Endothelial cell (in vitro differentiated cells): ENCODE measurements at regions not wholly inside any gene's neighbourhood (a gene's known extent, or its start where the extent isn't known, plus 50 kb on each side); places are given as distances from the start of the nearest gene placed in this dataset.

Experiments used
- DNase-seq: peaks from one replicate; pipeline ENCODE4 v3.0.0; 2021; ENCODE audit warnings: low spot score
- H3K27ac Mint-ChIP-seq: one replicate; pipeline ENCODE4 v1.8.0; 2021; ENCODE audit warnings: mixed read lengths, inconsistent platforms; ENCODE audit not compliant: unreplicated experiment
- H3K27me3 Mint-ChIP-seq: one replicate; pipeline ENCODE4 v1.8.0; 2021; ENCODE audit warnings: mild to moderate bottlenecking, moderate library complexity, mixed read lengths, inconsistent platforms; ENCODE audit not compliant: unreplicated experiment
- H3K36me3 Mint-ChIP-seq: one replicate; pipeline ENCODE4 v1.8.0; 2021; ENCODE audit warnings: mild to moderate bottlenecking, low read depth, mixed read lengths, inconsistent platforms; ENCODE audit not compliant: unreplicated experiment
- H3K4me1 Mint-ChIP-seq: one replicate; pipeline ENCODE4 v1.8.0; 2021; ENCODE audit warnings: mild to moderate bottlenecking, mixed read lengths, inconsistent platforms; ENCODE audit not compliant: unreplicated experiment
- H3K4me3 Mint-ChIP-seq: one replicate; pipeline ENCODE4 v1.8.0; 2021; ENCODE audit warnings: mild to moderate bottlenecking, mixed read lengths, inconsistent platforms; ENCODE audit not compliant: unreplicated experiment
- H3K9me3 Mint-ChIP-seq: one replicate; pipeline ENCODE4 v1.8.0; 2021; ENCODE audit warnings: mixed read lengths, inconsistent platforms; ENCODE audit not compliant: unreplicated experiment
- CTCF ChIP-seq: fragments of 200-600 bp; sonication (generic); IDR thresholded peaks from one replicate; pipeline ENCODE4 v1.5.0; 2021; ENCODE audit warnings: antibody characterized with exemption; ENCODE audit not compliant: unreplicated experiment

GRCh38 chr4:30416547-30416946 is 303.6 kb upstream of the PCDH7 start:
- H3K9me3 Mint-ChIP-seq: peaks cover 11% of the 10 kb centered on the region
- DNase-seq: no peak

GRCh38 chr4:30427932-30428331 is 292.2 kb upstream of the PCDH7 start:
- no peaks in the 10 kb centered on the region for H3K9me3 Mint-ChIP-seq

More at GRCh38 chr4:30416547-30416946, 303.6 kb upstream of the PCDH7 start:
- Mint-ChIP-seq H3K27me3 (peaks cover 1% of the 10 kb centered on the region), H3K27ac (no peak overlapping the region), H3K4me1 (no peaks in the 10 kb centered on the region), H3K4me3 (no peak overlapping the region), H3K36me3 (peaks cover 7% of the 10 kb centered on the region)
- no peak for TF ChIP-seq CTCF

GRCh38 chr4:30429813-30430761 is 290.1 kb upstream of the PCDH7 start:
- no peaks in the 10 kb centered on the region for H3K4me1 Mint-ChIP-seq
- TF ChIP-seq CTCF: no peak
- H3K4me3 Mint-ChIP-seq: no peak overlapping the region
- no peak overlapping the region for H3K27ac Mint-ChIP-seq
- no peaks in the 10 kb centered on the region for H3K9me3 Mint-ChIP-seq
- H3K27me3 Mint-ChIP-seq: peaks cover 2% of the 10 kb centered on the region
- no peaks in the 10 kb centered on the region for H3K36me3 Mint-ChIP-seq
- DNase-seq: no peak

More at GRCh38 chr4:30427932-30428331, 292.2 kb upstream of the PCDH7 start:
- peaks cover 2% of the 10 kb centered on the region for H3K27me3 Mint-ChIP-seq
- no peak overlapping the region for H3K27ac Mint-ChIP-seq
- no peaks in the 10 kb centered on the region for H3K4me1 Mint-ChIP-seq
- no peaks in the 10 kb centered on the region for H3K36me3 Mint-ChIP-seq
- TF ChIP-seq CTCF: no peak
- no peak overlapping the region for H3K4me3 Mint-ChIP-seq
- no peak for DNase-seq

- Mint-ChIP-seq H3K36me3 (no peaks in the 10 kb centered on the region), H3K4me3 (no peak overlapping the region), H3K27me3 (no peaks in the 10 kb centered on the region), H3K9me3 (no peaks in the 10 kb centered on the region), H3K27ac (no peak overlapping the region), H3K4me1 (no peaks in the 10 kb centered on the region)
- DNase-seq: no peak
- TF ChIP-seq CTCF: no peak
These were observed 285.5 kb upstream of the PCDH7 start for GRCh38 chr4:30434656-30435055.

GRCh38 chr4:30436394-30436793 is 283.8 kb upstream of the PCDH7 start:
- no peak for DNase-seq
- Mint-ChIP-seq H3K27ac (no peak overlapping the region), H3K4me3 (no peak overlapping the region), H3K36me3 (no peaks in the 10 kb centered on the region), H3K4me1 (no peaks in the 10 kb centered on the region), H3K9me3 (no peaks in the 10 kb centered on the region), H3K27me3 (no peaks in the 10 kb centered on the region)
- TF ChIP-seq CTCF: no peak
